ENCODE measurements at regions not wholly inside any gene's neighbourhood (a gene's known extent, or its start where the extent isn't known, plus 50 kb on each side); places are given as distances from the start of the nearest gene placed in this dataset.
"Not testable (repeated sequence)": the region's sequence is repeated elsewhere in the genome, so short reads cannot be mapped to it uniquely, and the experiment has no call there.

- no peak for DNase-seq
Observed at GRCh38 chr2:175677880-175678279, 324.2 kb downstream of the LNPK start.

GRCh38 chr2:175676813-175677212, 325.3 kb downstream of the LNPK start:
- DNase-seq: no peak

- not testable (repeated sequence) for DNase-seq
Observed at GRCh38 chr2:175668804-175669203, 333.3 kb downstream of the LNPK start.

GRCh38 chr2:175662335-175662734, 339.7 kb downstream of the LNPK start:
- DNase-seq: no peak

DNA sequence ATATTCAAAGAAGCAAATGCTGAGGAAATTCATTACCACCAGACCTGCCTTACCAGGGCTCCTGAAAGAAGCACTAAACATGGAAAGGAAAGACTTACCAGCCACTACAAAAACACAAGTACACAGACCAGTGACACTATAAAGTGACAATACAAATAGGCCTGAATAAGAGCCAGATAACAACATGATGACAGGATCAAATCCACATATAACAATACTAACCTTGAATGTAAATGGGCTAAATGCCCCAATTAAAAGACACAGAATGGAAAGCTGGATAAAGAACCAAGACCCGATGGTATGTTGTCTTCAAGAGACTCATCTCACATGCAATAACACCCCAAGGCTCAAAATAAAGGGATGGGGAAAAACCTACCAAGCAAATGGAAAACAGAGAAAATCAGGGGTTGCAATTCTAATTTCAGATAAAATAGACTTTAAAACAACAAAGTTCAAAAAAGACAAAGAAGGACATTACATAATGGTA, 353.4 kb downstream of the LNPK start:
- DNase-seq: no peak

DNA sequence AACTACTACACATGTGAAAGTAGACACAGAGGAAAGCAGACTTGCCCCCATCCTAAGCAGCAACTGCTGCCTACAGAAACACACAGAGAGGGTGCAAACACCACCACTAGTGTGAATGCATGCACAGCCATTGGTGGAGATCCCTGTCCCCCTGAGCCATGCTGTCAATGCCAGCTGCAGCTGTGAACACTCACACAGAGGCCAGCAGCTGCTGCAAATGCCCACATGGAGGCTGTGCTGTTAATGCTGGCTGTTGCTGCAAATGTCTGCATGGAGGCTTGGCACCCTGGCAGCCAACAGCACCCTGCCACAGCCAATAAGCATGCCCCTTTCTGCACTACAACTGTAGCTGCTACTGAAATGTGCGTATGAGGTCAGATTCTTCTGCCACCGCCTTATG, 355.0 kb downstream of the LNPK start:
- no peak for DNase-seq

GRCh38 chr2:175640655-175641054, 361.4 kb downstream of the LNPK start:
- DNase-seq: no peak

- no peak for DNase-seq
Observed at GRCh38 chr2:175633227-175633626, 368.8 kb downstream of the LNPK start.

- DNase-seq: no peak
Observed at GRCh38 chr2:175631245-175631623, 370.8 kb downstream of the LNPK start.

DNA sequence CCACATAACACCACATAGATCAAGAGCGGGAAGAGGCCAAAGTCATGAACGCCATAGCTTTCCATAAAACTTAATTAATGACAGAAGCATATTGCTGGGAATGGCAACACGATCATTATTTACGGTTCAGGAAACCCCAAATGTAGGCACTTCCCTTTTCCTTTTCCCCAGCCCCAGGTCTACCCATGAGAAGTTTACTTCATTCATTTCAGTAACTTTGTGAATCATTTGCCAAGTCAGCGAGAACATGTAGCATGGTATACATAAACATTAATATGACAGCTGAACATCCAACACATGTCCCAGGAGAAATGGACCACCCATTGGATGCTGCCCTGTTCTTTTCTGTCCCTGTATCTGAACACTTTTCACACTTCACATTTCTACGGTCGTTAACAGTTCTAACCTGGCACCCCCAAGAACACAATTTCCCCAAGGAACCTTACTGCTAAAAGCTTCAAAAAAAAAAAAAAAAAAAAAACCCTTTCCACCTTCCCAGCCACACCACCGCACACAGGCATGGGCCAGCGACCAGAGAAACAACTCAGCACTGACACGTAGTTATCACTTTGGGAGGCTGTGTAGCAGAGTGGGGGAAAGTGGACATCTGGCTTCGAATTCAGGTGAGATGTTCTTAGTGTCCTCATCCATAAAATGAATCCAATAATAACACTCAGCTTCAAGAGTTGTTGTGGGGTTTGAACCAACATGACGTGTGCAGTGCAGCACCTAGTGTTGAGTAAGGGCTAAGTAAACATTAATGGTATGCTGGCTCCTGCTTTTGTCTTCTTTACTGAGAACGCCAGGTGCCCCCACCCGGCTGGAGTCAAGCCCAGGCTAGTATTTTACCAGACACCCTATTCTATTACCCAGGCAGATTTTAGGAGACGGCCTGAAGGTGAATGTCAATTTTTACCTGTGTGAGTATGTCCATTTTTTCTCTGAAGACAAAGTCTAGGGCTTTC, 371.5 kb downstream of the LNPK start:
- DNase-seq: no peak

GRCh38 chr2:175628243-175628642, 373.8 kb downstream of the LNPK start:
- no peak for DNase-seq

DNA sequence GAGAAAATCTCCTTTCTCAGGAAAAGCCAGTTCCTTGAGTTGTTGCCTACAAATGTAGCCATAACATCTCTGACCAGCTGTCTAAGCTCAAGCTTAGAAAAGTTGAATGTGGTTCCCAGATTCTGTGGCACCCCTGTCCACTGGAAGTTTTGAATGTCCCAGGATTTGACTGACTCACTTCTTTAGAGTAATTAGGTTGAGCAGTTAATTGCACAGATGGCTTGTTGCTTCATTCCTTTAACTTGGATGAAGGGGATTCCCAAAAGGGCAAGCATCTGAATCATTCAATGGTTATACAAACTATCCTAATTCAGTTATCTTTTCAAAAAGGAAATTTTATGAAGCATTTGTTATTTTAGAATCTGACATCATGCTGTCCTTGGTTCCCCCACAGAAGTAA, 374.7 kb downstream of the LNPK start:
- DNase-seq: no peak

DNA sequence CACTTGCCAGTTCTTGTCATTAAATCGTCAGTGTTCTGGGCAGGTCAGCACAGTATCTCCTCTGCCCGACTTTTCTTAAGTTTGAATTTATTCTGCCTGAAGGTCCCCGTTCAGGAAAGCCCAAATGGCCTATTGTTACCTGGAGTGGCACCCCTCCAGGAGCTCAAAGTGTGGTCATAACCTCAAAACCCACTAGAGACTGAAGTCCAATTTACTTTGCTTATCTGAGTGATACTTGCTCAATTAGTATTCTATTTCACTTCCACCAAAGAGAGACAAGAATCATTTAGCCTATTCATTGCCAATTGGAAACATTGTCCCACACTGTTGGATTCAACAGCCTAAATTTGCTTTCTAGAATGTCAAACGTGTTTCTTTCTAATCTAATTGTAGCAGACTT, 375.3 kb downstream of the LNPK start:
- DNase-seq: no peak

- no peak for DNase-seq
Observed at GRCh38 chr2:175624785-175625184, 377.3 kb downstream of the LNPK start.

DNA sequence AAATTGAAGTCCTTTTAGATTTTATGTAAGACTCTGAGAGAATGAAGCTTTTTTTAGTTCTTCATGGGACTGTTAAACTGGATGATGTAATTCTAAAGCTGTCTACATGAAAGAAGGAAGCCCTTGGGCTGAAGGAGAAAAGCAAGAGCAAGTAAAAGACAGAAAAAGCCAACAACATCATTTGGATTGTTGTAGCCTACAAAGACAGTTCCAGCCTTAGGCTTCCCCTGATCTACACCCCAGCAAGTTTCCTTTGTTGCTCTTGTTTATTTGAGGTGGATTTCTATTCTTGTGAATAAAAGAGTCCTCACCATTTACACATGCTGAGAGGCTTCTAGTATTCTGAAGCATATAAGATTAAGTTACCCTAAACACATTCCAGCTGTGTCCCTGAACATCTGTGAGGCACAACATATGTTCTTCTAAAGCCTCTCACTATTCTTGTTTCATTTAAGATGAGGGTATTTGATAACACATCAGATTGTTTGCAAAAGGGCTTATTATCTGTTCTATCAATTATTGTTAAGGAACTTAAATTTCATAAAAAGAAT, 377.8 kb downstream of the LNPK start:
- DNase-seq: no peak

- no peak for DNase-seq
Observed at GRCh38 chr2:175621821-175622220, 380.2 kb downstream of the LNPK start.

DNA sequence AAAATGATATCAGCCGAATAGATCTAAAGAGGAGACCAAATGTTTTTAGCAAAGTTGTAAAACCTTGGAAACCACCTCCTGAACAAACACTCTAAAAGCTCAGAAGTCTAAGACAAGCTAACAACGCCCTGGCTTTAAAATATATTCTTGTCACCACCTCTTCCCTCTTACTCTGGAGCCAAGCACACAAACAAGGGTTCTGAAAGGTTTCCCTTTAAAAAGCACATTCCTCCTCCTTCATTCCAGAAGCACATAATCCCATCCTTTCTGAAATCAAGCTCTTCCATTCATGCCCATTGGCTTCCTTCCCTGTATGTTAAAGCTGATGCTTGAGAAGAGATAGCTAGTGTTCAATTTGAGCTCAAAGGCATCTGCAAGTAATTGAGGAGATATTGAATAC, 382.0 kb downstream of the LNPK start:
- DNase-seq: no peak

DNA sequence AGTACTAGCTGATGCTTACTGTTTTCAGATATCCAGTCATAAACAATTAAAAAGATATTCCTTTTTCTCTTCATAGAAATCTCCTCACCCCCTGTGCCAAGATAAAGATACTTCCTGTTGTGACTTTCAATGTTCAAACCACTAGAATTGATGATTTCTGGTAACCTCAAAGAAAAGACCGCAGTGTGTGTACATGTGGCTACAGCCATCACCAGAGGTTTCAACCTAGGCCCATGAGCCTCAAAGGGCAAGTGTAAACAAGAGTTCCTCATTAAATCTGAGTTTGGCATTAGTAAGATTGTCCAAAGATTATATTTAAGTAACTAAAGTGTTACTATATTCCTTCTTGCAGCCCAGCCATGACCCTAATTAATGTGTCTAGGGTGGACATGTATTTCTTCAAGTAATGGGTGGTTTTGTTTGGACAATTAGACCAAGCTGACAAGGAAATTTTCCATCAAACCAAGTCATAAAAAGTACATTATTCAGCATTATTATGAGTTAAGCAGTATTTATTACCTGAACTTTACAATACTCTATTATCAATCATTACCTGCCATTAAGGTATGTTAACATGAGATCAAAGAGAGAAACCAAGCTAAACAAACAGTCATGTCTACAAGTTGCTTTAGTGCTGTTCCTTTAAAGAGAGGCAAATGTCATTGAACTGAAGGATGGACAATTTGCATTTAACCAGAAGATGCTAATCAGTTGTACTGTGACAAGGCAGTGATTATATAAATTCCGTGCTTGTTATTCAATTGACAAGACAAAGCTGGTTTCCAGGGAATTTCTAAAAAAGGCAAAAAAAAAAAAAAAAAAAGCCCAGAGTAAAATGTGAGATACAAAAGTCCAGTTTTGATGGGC, 382.7 kb downstream of the LNPK start:
- DNase-seq: no peak

- no peak for DNase-seq
Observed at GRCh38 chr2:175612280-175612679, 389.8 kb downstream of the LNPK start.

DNA sequence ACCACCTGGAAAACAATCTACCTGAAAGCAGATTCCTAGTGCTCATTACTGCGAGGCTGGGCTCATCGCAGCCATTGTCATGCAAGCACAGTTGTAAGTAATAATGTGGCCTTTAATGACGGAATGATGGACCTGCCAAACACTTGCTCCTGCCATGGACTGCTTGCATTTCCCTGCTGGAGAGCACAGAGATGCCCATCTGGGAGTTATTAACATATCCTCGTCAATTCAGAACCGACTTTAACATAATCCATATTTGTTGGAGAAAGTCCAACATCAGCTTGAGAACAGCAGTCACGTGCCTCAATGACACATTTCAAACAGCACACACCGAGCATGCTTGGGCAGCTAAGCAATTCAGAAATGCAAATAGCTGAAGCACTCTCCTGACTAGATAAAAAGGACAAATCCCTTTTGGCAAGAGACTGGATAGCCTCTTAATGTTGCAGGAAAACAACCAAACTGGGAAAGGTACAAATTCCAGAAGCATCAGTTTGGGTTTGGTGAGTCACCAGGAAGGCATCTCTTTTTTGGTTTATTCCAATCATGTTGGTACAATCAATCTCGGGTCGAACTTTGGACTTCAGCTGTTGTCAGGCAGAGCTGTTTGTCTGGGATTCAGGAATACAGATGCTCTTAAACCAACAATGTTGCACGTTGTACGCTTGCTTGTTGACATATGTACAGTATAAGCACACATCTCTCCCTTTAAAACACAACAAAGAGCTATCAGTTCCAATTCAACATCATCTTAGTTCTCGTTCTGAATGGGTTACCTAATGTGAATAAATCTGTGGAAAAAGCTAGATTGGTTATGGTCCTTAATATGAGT, 395.8 kb downstream of the LNPK start:
- no peak for DNase-seq

DNA sequence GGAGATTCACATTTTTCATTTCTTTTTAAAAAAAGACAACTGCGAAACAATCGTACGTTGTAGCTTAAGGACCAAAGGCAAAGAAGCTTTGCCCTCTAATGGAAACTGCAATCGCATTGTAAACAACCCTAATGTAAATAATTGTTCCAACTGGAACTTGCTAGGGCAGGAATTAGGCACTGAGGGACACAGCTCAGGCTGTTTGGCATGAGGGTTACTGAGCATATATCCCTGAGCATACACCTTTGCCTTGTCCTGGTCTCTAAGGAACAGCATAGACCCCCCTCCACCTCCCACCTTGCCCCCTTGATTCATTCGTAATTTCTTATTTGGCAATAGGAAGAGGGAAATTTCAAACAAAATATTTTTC, 396.4 kb downstream of the LNPK start:
- DNase-seq: no peak

DNA sequence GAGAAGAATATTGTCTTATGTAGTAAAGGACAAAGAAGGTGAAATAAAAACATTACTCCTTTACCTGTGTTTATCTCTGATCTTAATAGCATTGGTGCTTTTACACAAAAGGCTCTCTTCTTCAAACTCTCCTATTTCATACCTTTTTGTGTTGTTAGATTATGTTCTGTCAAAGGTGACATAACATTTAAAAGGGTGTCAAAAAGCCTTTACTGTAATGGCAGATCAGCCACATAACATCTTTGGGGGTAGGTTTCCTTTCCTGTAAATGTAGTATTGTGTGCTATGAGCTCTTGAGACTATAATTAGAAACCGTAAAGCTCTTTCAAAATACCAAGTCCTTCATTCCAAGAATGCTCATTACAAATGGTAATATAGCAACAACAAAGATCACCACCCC, 400.1 kb downstream of the LNPK start:
- DNase-seq: no peak

Measured in hippocampal formation (tissue), 2 donors.